GM21723 (cell line): ENCODE measurements at regions not wholly inside any gene's neighbourhood (a gene's known extent, or its start where the extent isn't known, plus 50 kb on each side); places are given as distances from the start of the nearest gene placed in this dataset.
A peak's percentile ranks its signal among the peaks of the same experiment; 100 is the strongest.

Experiments
- ATAC-seq: cut with Tn5 transposase; IDR thresholded peaks from one replicate; pipeline ENCODE4 v1.9.1; 2021; ENCODE audit warnings: mild to moderate bottlenecking, moderate library complexity; ENCODE audit not compliant: unreplicated experiment

- no peak for ATAC-seq
Measured at GRCh38 chr6:118761645-118762044, 110.3 kb upstream of the CEP85L start.

GRCh38 chr6:118758946-118759345, 107.6 kb upstream of the CEP85L start:
- ATAC-seq = no peak

- no peak for ATAC-seq
Measured at GRCh38 chr6:118755941-118756646, 104.7 kb upstream of the CEP85L start.

GRCh38 chr6:118752803-118753202, 101.4 kb upstream of the CEP85L start:
- ATAC-seq = no peak

- no peak for ATAC-seq
Measured at GRCh38 chr6:118751072-118751471, 99.7 kb upstream of the CEP85L start.

- ATAC-seq = no peak
Measured at GRCh38 chr6:118750143-118750542, 98.8 kb upstream of the CEP85L start.

- ATAC-seq = no peak
Measured at GRCh38 chr6:118748311-118749062, 97.1 kb upstream of the CEP85L start.

GRCh38 chr6:118746825-118747174, 95.4 kb upstream of the CEP85L start:
- no peak for ATAC-seq

GRCh38 chr6:118746145-118746824, 94.9 kb upstream of the CEP85L start:
- ATAC-seq = no peak

GRCh38 chr6:118745156-118745555, 93.8 kb upstream of the CEP85L start:
- ATAC-seq = no peak

GRCh38 chr6:118744261-118744941, 93.0 kb upstream of the CEP85L start:
- no peak for ATAC-seq

- no peak for ATAC-seq
Measured at GRCh38 chr6:118743746-118744145, 92.4 kb upstream of the CEP85L start.

GRCh38 chr6:118740372-118740771, 89.0 kb upstream of the CEP85L start:
- no peak for ATAC-seq

GRCh38 chr6:118739696-118740353, 88.4 kb upstream of the CEP85L start:
- no peak for ATAC-seq

- ATAC-seq = no peak
Measured at GRCh38 chr6:118736440-118736839, 85.0 kb upstream of the CEP85L start.

- ATAC-seq = no peak
Measured at GRCh38 chr6:118735320-118735719, 83.9 kb upstream of the CEP85L start.

GRCh38 chr6:118725944-118726343, 74.6 kb upstream of the CEP85L start:
- no peak for ATAC-seq

- ATAC-seq = peak; percentile 82
Measured at GRCh38 chr6:118724211-118724610, 72.8 kb upstream of the CEP85L start.

- no peak for ATAC-seq
Measured at GRCh38 chr6:118722829-118723813, 71.7 kb upstream of the CEP85L start.

- no peak for ATAC-seq
Measured at GRCh38 chr6:118720125-118720473, 68.7 kb upstream of the CEP85L start.
